ENCODE measurements at regions not wholly inside any gene's neighbourhood (a gene's known extent, or its start where the extent isn't known, plus 50 kb on each side); places are given as distances from the start of the nearest gene placed in this dataset.
"Not testable (repeated sequence)": the region's sequence is repeated elsewhere in the genome, so short reads cannot be mapped to it uniquely, and the experiment has no call there.

GRCh38 chr7:125927556-125927955 is 997.9 kb upstream of the POT1 start:
- no peak for TF ChIP-seq POLR2A (IDR thresholded peaks at IDR 0.05)
- H3K27me3 ChIP-seq = no peaks in the 10 kb centered on the region
- H3K27ac ChIP-seq = no peak overlapping the region
- H3K9me3 ChIP-seq = no peaks in the 10 kb centered on the region
- no peaks in the 10 kb centered on the region for H3K4me1 ChIP-seq
- DNase-seq = no peak
- no peak overlapping the region for H3K4me3 ChIP-seq
- H3K36me3 ChIP-seq (ENCODE audit: low read depth, missing control alignments) = no peaks in the 10 kb centered on the region
- intact Hi-C loops (cut with DNase I; ENCODE audit: low total_unique reads) = no loop called here
- 47 to 49% methylated on average over 4 of the region's 4 CpGs for WGBS, 2 donors

GRCh38 chr7:125926621-125927020 is 997.0 kb upstream of the POT1 start:
- H3K36me3 ChIP-seq (ENCODE audit: low read depth, missing control alignments) = no peaks in the 10 kb centered on the region
- H3K4me3 ChIP-seq = no peak overlapping the region
- H3K9me3 ChIP-seq = no peaks in the 10 kb centered on the region
- no peaks in the 10 kb centered on the region for H3K27me3 ChIP-seq
- WGBS, 2 donors = 56 to 70% methylated on average over 1 of the region's 1 CpG
- no peak for DNase-seq
- intact Hi-C loops (cut with DNase I; ENCODE audit: low total_unique reads) = no loop called here
- no peak for TF ChIP-seq POLR2A (IDR thresholded peaks at IDR 0.05)
- TF ChIP-seq, protein P1, sequence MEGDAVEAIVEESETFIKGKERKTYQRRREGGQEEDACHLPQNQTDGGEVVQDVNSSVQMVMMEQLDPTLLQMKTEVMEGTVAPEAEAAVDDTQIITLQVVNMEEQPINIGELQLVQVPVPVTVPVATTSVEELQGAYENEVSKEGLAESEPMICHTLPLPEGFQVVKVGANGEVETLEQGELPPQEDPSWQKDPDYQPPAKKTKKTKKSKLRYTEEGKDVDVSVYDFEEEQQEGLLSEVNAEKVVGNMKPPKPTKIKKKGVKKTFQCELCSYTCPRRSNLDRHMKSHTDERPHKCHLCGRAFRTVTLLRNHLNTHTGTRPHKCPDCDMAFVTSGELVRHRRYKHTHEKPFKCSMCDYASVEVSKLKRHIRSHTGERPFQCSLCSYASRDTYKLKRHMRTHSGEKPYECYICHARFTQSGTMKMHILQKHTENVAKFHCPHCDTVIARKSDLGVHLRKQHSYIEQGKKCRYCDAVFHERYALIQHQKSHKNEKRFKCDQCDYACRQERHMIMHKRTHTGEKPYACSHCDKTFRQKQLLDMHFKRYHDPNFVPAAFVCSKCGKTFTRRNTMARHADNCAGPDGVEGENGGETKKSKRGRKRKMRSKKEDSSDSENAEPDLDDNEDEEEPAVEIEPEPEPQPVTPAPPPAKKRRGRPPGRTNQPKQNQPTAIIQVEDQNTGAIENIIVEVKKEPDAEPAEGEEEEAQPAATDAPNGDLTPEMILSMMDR (IDR thresholded peaks at IDR 0.05) = no peak
- H3K27ac ChIP-seq = no peak overlapping the region
- H3K4me1 ChIP-seq = no peaks in the 10 kb centered on the region

GRCh38 chr7:125924037-125924436 is 994.4 kb upstream of the POT1 start:
- no peaks in the 10 kb centered on the region for H3K4me1 ChIP-seq
- no peaks in the 10 kb centered on the region for H3K36me3 ChIP-seq (ENCODE audit: low read depth, missing control alignments)
- no peaks in the 10 kb centered on the region for H3K27me3 ChIP-seq
- TF ChIP-seq POLR2A (IDR thresholded peaks at IDR 0.05) = no peak
- TF ChIP-seq, protein P1 (IDR thresholded peaks at IDR 0.05) = no peak
- no peak for DNase-seq
- H3K9me3 ChIP-seq = no peaks in the 10 kb centered on the region
- 73 to 76% methylated on average over 2 of the region's 2 CpGs for WGBS, 2 donors
- H3K27ac ChIP-seq = no peak overlapping the region
- H3K4me3 ChIP-seq = no peak overlapping the region
- intact Hi-C loops (cut with DNase I; ENCODE audit: low total_unique reads) = no loop called here

GRCh38 chr7:125915381-125915948 is 985.8 kb upstream of the POT1 start:
- H3K4me3 ChIP-seq; DNase-seq; H3K27me3 ChIP-seq; H3K36me3 ChIP-seq (ENCODE audit: low read depth, missing control alignments); H3K27ac ChIP-seq; H3K9me3 ChIP-seq; intact Hi-C loops (cut with DNase I; ENCODE audit: low total_unique reads); H3K4me1 ChIP-seq: not testable (repeated sequence)
- WGBS, 2 donors = 64 to 65% methylated on average over 4 of the region's 4 CpGs

- Histone ChIP-seq H3K4me1 (no peaks in the 10 kb centered on the region), H3K9me3 (no peaks in the 10 kb centered on the region), H3K36me3 (ENCODE audit: low read depth, missing control alignments) (no peaks in the 10 kb centered on the region), H3K4me3 (no peak overlapping the region), H3K27ac (no peak overlapping the region), H3K27me3 (no peaks in the 10 kb centered on the region)
- no peak for TF ChIP-seq POLR2A (IDR thresholded peaks at IDR 0.05)
- TF ChIP-seq, protein P1 (IDR thresholded peaks at IDR 0.05) = no peak
- intact Hi-C loops (cut with DNase I; ENCODE audit: low total_unique reads) = no loop called here
- DNase-seq = no peak
- 88 to 90% methylated on average over 2 of the region's 2 CpGs for WGBS, 2 donors
These were observed 979.1 kb upstream of the POT1 start for GRCh38 chr7:125908711-125909110.

DNA sequence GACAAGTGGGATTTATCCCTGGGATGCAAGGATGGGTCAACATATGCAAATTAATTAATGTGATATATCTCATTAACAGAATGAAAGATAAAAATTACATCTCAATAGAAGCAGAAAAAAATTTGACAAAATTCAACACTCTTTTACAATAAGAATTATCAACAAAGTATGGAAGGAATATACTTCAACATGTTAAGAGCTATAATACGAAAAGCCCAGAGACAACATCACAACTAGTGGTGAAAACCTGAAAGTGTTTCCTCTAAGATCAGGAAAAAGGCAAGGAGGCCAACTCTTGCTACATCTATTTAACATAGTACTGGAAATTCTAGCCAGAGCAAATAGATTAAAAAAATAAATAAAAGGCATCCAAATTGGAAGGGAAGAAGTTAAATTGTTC is 970.0 kb upstream of the POT1 start:
- no peaks in the 10 kb centered on the region for H3K27me3 ChIP-seq
- TF ChIP-seq, protein P1 (IDR thresholded peaks at IDR 0.05) = no peak
- TF ChIP-seq POLR2A (IDR thresholded peaks at IDR 0.05) = no peak
- H3K36me3 ChIP-seq (ENCODE audit: low read depth, missing control alignments) = no peaks in the 10 kb centered on the region
- no peaks in the 10 kb centered on the region for H3K4me1 ChIP-seq
- intact Hi-C loops (cut with DNase I; ENCODE audit: low total_unique reads) = no loop called here
- DNase-seq = no peak
- no peaks in the 10 kb centered on the region for H3K9me3 ChIP-seq
- no peak overlapping the region for H3K4me3 ChIP-seq
- WGBS, 2 donors = 84 to 92% methylated on average over 1 of the region's 1 CpG
- no peak overlapping the region for H3K27ac ChIP-seq

All from testis (tissue), 2 donors.